GM23338 (cell line): ENCODE measurements at regions not wholly inside any gene's neighbourhood (a gene's known extent, or its start where the extent isn't known, plus 50 kb on each side); places are given as distances from the start of the nearest gene placed in this dataset.

Experiments used
- ATAC-seq: fragments of 200-7000 bp; cut with Tn5 transposase; 3 replicates; pipeline ENCODE4 v1.9.1; 2020
- DNase-seq: peaks from one replicate; pipeline ENCODE4 v3.0.0-alpha.2; 2015; ENCODE audit warnings: low spot score
- H2AFZ ChIP-seq: fragments of 200-600 bp; sonication (generic); 2 replicates; pipeline ENCODE4 v1.8.0; 2016; ENCODE audit warnings: antibody characterized with exemption, mild to moderate bottlenecking, moderate library complexity
- H3F3A ChIP-seq: fragments of 200-600 bp; sonication (generic); replicated peaks from 2 replicates; pipeline ENCODE4 v1.8.0; 2017; ENCODE audit warnings: antibody characterized with exemption, mixed run types, low read depth
- H3K27ac ChIP-seq: fragments of 200-600 bp; sonication (generic); 2 replicates; pipeline ENCODE4 v1.6.1; 2016; ENCODE audit warnings: low read depth
- H3K27me3 ChIP-seq: fragments of 200-600 bp; sonication (generic); 2 replicates; pipeline ENCODE4 v1.8.0; 2016; ENCODE audit warnings: mild to moderate bottlenecking, mixed run types, moderate library complexity; ENCODE audit not compliant: insufficient read depth
- H3K36me3 ChIP-seq: fragments of 200-600 bp; sonication (generic); 2 replicates; pipeline ENCODE4 v1.8.0; 2016; ENCODE audit warnings: mild to moderate bottlenecking; ENCODE audit not compliant: insufficient read depth
- H3K4me1 ChIP-seq: fragments of 200-600 bp; sonication (generic); 2 replicates; pipeline ENCODE4 v1.8.0; 2016; ENCODE audit warnings: mild to moderate bottlenecking, moderate library complexity; ENCODE audit not compliant: insufficient read depth
- H3K4me2 ChIP-seq: fragments of 200-600 bp; sonication (generic); 2 replicates; pipeline ENCODE4 v1.7.1; 2017; ENCODE audit warnings: mixed run types
- H3K4me3 ChIP-seq: fragments of 200-600 bp; sonication (generic); 2 replicates; pipeline ENCODE4 v1.6.1; 2016; ENCODE audit warnings: mixed run types
- H3K79me2 ChIP-seq: fragments of 200-600 bp; sonication (generic); replicated peaks from 2 replicates; pipeline ENCODE4 v1.8.0; 2017; ENCODE audit warnings: mild to moderate bottlenecking; ENCODE audit not compliant: insufficient read depth
- H3K9me2 ChIP-seq: fragments of 200-600 bp; sonication (generic); 2 replicates; pipeline ENCODE4 v1.8.0; 2017; ENCODE audit not compliant: insufficient read depth
- H4K20me1 ChIP-seq: fragments of 200-600 bp; sonication (generic); replicated peaks from 2 replicates; pipeline ENCODE4 v1.8.0; 2017; ENCODE audit warnings: mild to moderate bottlenecking; ENCODE audit not compliant: insufficient read depth
- H3K27ac Mint-ChIP-seq: 2 replicates; pipeline ENCODE4 v1.8.0; 2020; ENCODE audit warnings: inconsistent platforms, mild to moderate bottlenecking, moderate library complexity, mixed read lengths
- H3K27me3 Mint-ChIP-seq: 3 replicates; pipeline ENCODE4 v1.8.0; 2022; ENCODE audit warnings: low read depth, mild to moderate bottlenecking, moderate library complexity, mixed read lengths, inconsistent platforms; ENCODE audit not compliant: insufficient read depth, poor library complexity
- H3K36me3 Mint-ChIP-seq: 3 replicates; pipeline ENCODE4 v1.8.0; 2021; ENCODE audit warnings: low read depth, mild to moderate bottlenecking, inconsistent platforms, moderate library complexity, mixed read lengths
- H3K4me1 Mint-ChIP-seq: 3 replicates; pipeline ENCODE4 v1.8.0; 2020; ENCODE audit warnings: mild to moderate bottlenecking, inconsistent platforms, mixed read lengths
- H3K4me3 Mint-ChIP-seq: 3 replicates; pipeline ENCODE4 v1.8.0; 2021; ENCODE audit warnings: moderate library complexity, mild to moderate bottlenecking, inconsistent platforms, mixed read lengths
- H3K9me3 Mint-ChIP-seq: 3 replicates; pipeline ENCODE4 v1.8.0; 2020; ENCODE audit warnings: moderate library complexity, mild to moderate bottlenecking, inconsistent platforms, mixed read lengths
- CREB1 ChIP-seq: fragments of 250-450 bp; sonication (Bioruptor Pico); IDR thresholded peaks from 2 replicates; pipeline ENCODE4 v1.5.0; 2020; ENCODE audit warnings: low read depth, mild to moderate bottlenecking, moderate library complexity
- EZH2phosphoT487 ChIP-seq: fragments of 200-600 bp; sonication (generic); IDR thresholded peaks from one replicate; pipeline ENCODE4 v1.8.1; 2018; ENCODE audit warnings: antibody characterized with exemption; ENCODE audit not compliant: unreplicated experiment
- NANOG ChIP-seq: IDR thresholded peaks from 2 replicates; pipeline ENCODE4 v1.6.1; 2016; ENCODE audit warnings: antibody characterized with exemption, borderline replicate concordance
- POLR2AphosphoS5 ChIP-seq: IDR thresholded peaks from 2 replicates; pipeline ENCODE4 v1.6.1; 2016; ENCODE audit warnings: antibody characterized with exemption, low read depth
- REST ChIP-seq: IDR thresholded peaks from one replicate; pipeline ENCODE4 v1.6.1; 2018; ENCODE audit warnings: antibody characterized with exemption; ENCODE audit not compliant: unreplicated experiment
- STAT1 ChIP-seq: IDR thresholded peaks from one replicate; pipeline ENCODE4 v1.6.1; 2016; ENCODE audit warnings: antibody characterized with exemption; ENCODE audit not compliant: unreplicated experiment
- ZNF114 ChIP-seq: fragments of 250-450 bp; sonication (Bioruptor Pico); IDR thresholded peaks from 2 replicates; pipeline ENCODE4 v1.5.0; 2020; ENCODE audit warnings: mild to moderate bottlenecking, moderate library complexity
- ZNF331 ChIP-seq: fragments of 250-450 bp; sonication (Bioruptor Pico); IDR thresholded peaks from 2 replicates; pipeline ENCODE4 v1.5.0; 2020; ENCODE audit warnings: low read depth, mild to moderate bottlenecking, moderate library complexity
- ZNF462 ChIP-seq: fragments of 250-450 bp; sonication (Bioruptor Pico); IDR thresholded peaks from 2 replicates; pipeline ENCODE4 v1.5.0; 2020; ENCODE audit warnings: mild to moderate bottlenecking, moderate library complexity
- TF ChIP-seq, protein P1 (sequence below), 2 experiments: fragments of 200-600 bp in 1 of 2; sonication (generic) in 1 of 2; conservative IDR thresholded peaks; 2 replicates each; pipeline versions ENCODE4 v1.5.1 to v1.6.1; 2016 to 2017; ENCODE audit warnings: antibody characterized with exemption in 2 of 2, low read depth in 2 of 2, mild to moderate bottlenecking in 2 of 2, moderate library complexity in 1 of 2
- TF ChIP-seq, protein P2 (sequence below): IDR thresholded peaks from 2 replicates; pipeline ENCODE4 v1.6.1; 2016; ENCODE audit warnings: antibody characterized with exemption

- no peak overlapping the region for H3K27ac ChIP-seq
- no peaks in the 10 kb centered on the region for H4K20me1 ChIP-seq
- no peak overlapping the region for H3K27ac Mint-ChIP-seq
- H3K79me2 ChIP-seq = no peaks in the 10 kb centered on the region
- H3K9me2 ChIP-seq = peaks cover 9% of the 10 kb centered on the region; the same call in 1 of the 2 replicates
- no peak overlapping the region for H3K4me2 ChIP-seq
- no peaks in the 10 kb centered on the region for H3K36me3 Mint-ChIP-seq
- no peaks in the 10 kb centered on the region for H3K27me3 ChIP-seq
- H3K4me1 ChIP-seq = peaks cover 19% of the 10 kb centered on the region
- no peak for ATAC-seq
- H3K4me1 Mint-ChIP-seq = peaks cover 18% of the 10 kb centered on the region
- no peaks in the 10 kb centered on the region for H3F3A ChIP-seq
- H3K9me3 Mint-ChIP-seq = peaks cover 38% of the 10 kb centered on the region
- no peaks in the 10 kb centered on the region for H3K36me3 ChIP-seq
- no peak for DNase-seq
- H2AFZ ChIP-seq = no peak overlapping the region
- H3K27me3 Mint-ChIP-seq = no peaks in the 10 kb centered on the region
- no peak overlapping the region for H3K4me3 ChIP-seq
- TF ChIP-seq EZH2phosphoT487 (no peak), STAT1 (no peak), POLR2AphosphoS5 (no peak), ZNF462 (no peak), ZNF331 (CRISPR knock-in tag) (no peak), CREB1 (CRISPR knock-in tag) (no peak), REST (no peak), ZNF114 (CRISPR knock-in tag) (no peak), NANOG (no peak)
- TF ChIP-seq, protein P1, sequence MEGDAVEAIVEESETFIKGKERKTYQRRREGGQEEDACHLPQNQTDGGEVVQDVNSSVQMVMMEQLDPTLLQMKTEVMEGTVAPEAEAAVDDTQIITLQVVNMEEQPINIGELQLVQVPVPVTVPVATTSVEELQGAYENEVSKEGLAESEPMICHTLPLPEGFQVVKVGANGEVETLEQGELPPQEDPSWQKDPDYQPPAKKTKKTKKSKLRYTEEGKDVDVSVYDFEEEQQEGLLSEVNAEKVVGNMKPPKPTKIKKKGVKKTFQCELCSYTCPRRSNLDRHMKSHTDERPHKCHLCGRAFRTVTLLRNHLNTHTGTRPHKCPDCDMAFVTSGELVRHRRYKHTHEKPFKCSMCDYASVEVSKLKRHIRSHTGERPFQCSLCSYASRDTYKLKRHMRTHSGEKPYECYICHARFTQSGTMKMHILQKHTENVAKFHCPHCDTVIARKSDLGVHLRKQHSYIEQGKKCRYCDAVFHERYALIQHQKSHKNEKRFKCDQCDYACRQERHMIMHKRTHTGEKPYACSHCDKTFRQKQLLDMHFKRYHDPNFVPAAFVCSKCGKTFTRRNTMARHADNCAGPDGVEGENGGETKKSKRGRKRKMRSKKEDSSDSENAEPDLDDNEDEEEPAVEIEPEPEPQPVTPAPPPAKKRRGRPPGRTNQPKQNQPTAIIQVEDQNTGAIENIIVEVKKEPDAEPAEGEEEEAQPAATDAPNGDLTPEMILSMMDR (conservative IDR thresholded peaks at IDR 0.05; ENCODE audit: low read depth in 2 of 2) = no peak
- TF ChIP-seq, protein P2, sequence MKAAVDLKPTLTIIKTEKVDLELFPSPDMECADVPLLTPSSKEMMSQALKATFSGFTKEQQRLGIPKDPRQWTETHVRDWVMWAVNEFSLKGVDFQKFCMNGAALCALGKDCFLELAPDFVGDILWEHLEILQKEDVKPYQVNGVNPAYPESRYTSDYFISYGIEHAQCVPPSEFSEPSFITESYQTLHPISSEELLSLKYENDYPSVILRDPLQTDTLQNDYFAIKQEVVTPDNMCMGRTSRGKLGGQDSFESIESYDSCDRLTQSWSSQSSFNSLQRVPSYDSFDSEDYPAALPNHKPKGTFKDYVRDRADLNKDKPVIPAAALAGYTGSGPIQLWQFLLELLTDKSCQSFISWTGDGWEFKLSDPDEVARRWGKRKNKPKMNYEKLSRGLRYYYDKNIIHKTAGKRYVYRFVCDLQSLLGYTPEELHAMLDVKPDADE = no peak
- no peak overlapping the region for H3K4me3 Mint-ChIP-seq
Measured at GRCh38 chr15:46408312-46408711, 773.5 kb downstream of the SQOR start.
